Panc1 (cell line): ENCODE measurements at regions not wholly inside any gene's neighbourhood (a gene's known extent, or its start where the extent isn't known, plus 50 kb on each side); places are given as distances from the start of the nearest gene placed in this dataset.

ENCODE experiments used
- ATAC-seq: fragments of 200-7000 bp; cut with Tn5 transposase; 2 replicates; pipeline ENCODE4 v1.9.1; 2020; ENCODE audit warnings: mild to moderate bottlenecking, moderate library complexity
- BruUV-seq: library from RNA; stranded (reverse); fragments of 400-500 nt; replicated peaks from 2 replicates; lab custom pipeline; 2021; lab: Mats Ljungman, UMichigan
- CTCF ChIA-PET: fragments of 300-600 bp; sonication (Branson Sonifier 250); formaldehyde crosslinking; loops from one replicate; lab custom pipeline; 2022; ENCODE audit warnings: antibody characterized with exemption; lab: Charles Lee
- POLR2A ChIA-PET: fragments of 300-600 bp; sonication (Branson Sonifier 250); formaldehyde crosslinking; loops from one replicate; lab custom pipeline; 2022; ENCODE audit warnings: antibody characterized with exemption; lab: Charles Lee
- DNase-seq: peaks from one replicate; pipeline ENCODE4 v3.0.0-alpha.2; 2010; ENCODE audit warnings: low read depth, low spot score
- H3K27ac ChIP-seq: 2 replicates; pipeline ENCODE4 v1.5.1; 2011; ENCODE audit warnings: mild to moderate bottlenecking, low read length, inconsistent platforms
- H3K27me3 ChIP-seq: fragments of 200-500 bp; sonication (Bioruptor generic); 2 replicates; pipeline ENCODE4 v1.6.0; 2014; ENCODE audit warnings: low read length, inconsistent platforms; ENCODE audit not compliant: control insufficient read depth, insufficient read depth
- H3K36me3 ChIP-seq: fragments of 200-500 bp; sonication (Bioruptor generic); 2 replicates; pipeline ENCODE4 v1.5.1; 2014; ENCODE audit warnings: inconsistent platforms, mild to moderate bottlenecking, low read length, moderate library complexity; ENCODE audit not compliant: control insufficient read depth, insufficient read depth
- H3K4me1 ChIP-seq: 2 replicates; pipeline ENCODE4 v1.5.1; 2011; ENCODE audit warnings: inconsistent platforms, mild to moderate bottlenecking, low read length, moderate library complexity; ENCODE audit not compliant: control insufficient read depth, insufficient read depth
- H3K4me3 ChIP-seq, 2 experiments: 2 replicates each; pipeline ENCODE4 v1.5.1; 2011 to 2012; ENCODE audit warnings: low read depth in 2 of 2, low read length in 2 of 2, mild to moderate bottlenecking in 2 of 2, inconsistent platforms in 1 of 2, moderate library complexity in 1 of 2
- H3K9me3 ChIP-seq: fragments of 200-500 bp; sonication (Bioruptor generic); 2 replicates; pipeline ENCODE4 v1.5.1; 2014; ENCODE audit warnings: low read depth, mild to moderate bottlenecking, inconsistent platforms, low read length, moderate library complexity; ENCODE audit not compliant: control insufficient read depth, insufficient read depth
- POLR2AphosphoS5 ChIP-seq: IDR thresholded peaks from 2 replicates; pipeline ENCODE4 v1.6.1; 2012; ENCODE audit warnings: mild to moderate bottlenecking, low read depth, low read length, moderate library complexity
- REST ChIP-seq, 2 experiments: IDR thresholded peaks; 2 replicates each; pipeline ENCODE4 v1.6.1; 2011 to 2012; ENCODE audit warnings: low read depth in 2 of 2, control low read depth in 1 of 2, low read length in 1 of 2, mild to moderate bottlenecking in 1 of 2, moderate library complexity in 1 of 2; ENCODE audit not compliant: insufficient read depth in 1 of 2
- SIN3A ChIP-seq: IDR thresholded peaks from 2 replicates; pipeline ENCODE4 v1.6.1; 2012; ENCODE audit warnings: low read depth, mild to moderate bottlenecking, low read length, moderate library complexity, borderline replicate concordance; ENCODE audit not compliant: insufficient read depth
- TCF7L2 ChIP-seq: IDR thresholded peaks from 2 replicates; pipeline ENCODE4 v1.6.1; 2011; ENCODE audit warnings: mild to moderate bottlenecking, low read depth, low read length, inconsistent platforms
- in situ Hi-C: cut with HindIII; loops from 2 replicates; pipeline ENCODE4 v1.10.0; 2016; ENCODE audit warnings: low sequenced_read_pairs, low pct_unique_long_range_greater_than_20kb
- intact Hi-C: fragments of 100-400 bp; cut with micrococcal nuclease; formaldehyde crosslinking; loops from one replicate; pipeline ENCODE4 v1.10.0; 2022; ENCODE audit not compliant: unreplicated experiment
- TF ChIP-seq, protein P1 (sequence below): fragments of 450-650 bp; IDR thresholded peaks from 2 replicates; pipeline ENCODE4 v1.5.1; 2017; ENCODE audit warnings: mild to moderate bottlenecking

GRCh38 chr13:106723036-106723435 is 155.1 kb upstream of the ARGLU1 start:
- TF ChIP-seq REST (IDR thresholded peaks at IDR 0.05; ENCODE audit: insufficient read depth in 1 of 2, low read depth in 2 of 2, low read length in 1 of 2) (no peak), POLR2AphosphoS5 (no peak), SIN3A (no peak), TCF7L2 (no peak)
- TF ChIP-seq, protein P1, sequence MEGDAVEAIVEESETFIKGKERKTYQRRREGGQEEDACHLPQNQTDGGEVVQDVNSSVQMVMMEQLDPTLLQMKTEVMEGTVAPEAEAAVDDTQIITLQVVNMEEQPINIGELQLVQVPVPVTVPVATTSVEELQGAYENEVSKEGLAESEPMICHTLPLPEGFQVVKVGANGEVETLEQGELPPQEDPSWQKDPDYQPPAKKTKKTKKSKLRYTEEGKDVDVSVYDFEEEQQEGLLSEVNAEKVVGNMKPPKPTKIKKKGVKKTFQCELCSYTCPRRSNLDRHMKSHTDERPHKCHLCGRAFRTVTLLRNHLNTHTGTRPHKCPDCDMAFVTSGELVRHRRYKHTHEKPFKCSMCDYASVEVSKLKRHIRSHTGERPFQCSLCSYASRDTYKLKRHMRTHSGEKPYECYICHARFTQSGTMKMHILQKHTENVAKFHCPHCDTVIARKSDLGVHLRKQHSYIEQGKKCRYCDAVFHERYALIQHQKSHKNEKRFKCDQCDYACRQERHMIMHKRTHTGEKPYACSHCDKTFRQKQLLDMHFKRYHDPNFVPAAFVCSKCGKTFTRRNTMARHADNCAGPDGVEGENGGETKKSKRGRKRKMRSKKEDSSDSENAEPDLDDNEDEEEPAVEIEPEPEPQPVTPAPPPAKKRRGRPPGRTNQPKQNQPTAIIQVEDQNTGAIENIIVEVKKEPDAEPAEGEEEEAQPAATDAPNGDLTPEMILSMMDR = no peak
- Histone ChIP-seq H3K36me3 (no peaks in the 10 kb centered on the region), H3K4me3 (no peak overlapping the region), H3K4me1 (no peaks in the 10 kb centered on the region), H3K27ac (no peak overlapping the region), H3K9me3 (no peaks in the 10 kb centered on the region), H3K27me3 (no peaks in the 10 kb centered on the region)
- intact Hi-C loops (no loop called here), in situ Hi-C loops (no loop called here)
- no peak for ATAC-seq
- BruUV-seq = no TSS peak
- DNase-seq = no peak
- ChIA-PET POLR2A (no interaction called here), CTCF (no interaction called here)

- ATAC-seq = no peak
- no TSS peak for BruUV-seq
- no peak overlapping the region for H3K27ac ChIP-seq
- no peak for DNase-seq
- ChIA-PET CTCF (no interaction called here), POLR2A (no interaction called here)
- no peaks in the 10 kb centered on the region for H3K9me3 ChIP-seq
- no peaks in the 10 kb centered on the region for H3K4me1 ChIP-seq
- TF ChIP-seq, protein P1 = no peak
- intact Hi-C loops (no loop called here), in situ Hi-C loops (no loop called here)
- no peak overlapping the region for H3K4me3 ChIP-seq
- H3K36me3 ChIP-seq = no peaks in the 10 kb centered on the region
- no peaks in the 10 kb centered on the region for H3K27me3 ChIP-seq
Observed at GRCh38 chr13:106722620-106723019, 154.7 kb upstream of the ARGLU1 start.

GRCh38 chr13:106721599-106721998 is 153.7 kb upstream of the ARGLU1 start:
- Histone ChIP-seq H3K36me3 (no peaks in the 10 kb centered on the region), H3K4me3 (no peak overlapping the region), H3K27ac (no peak overlapping the region), H3K9me3 (no peaks in the 10 kb centered on the region), H3K27me3 (no peaks in the 10 kb centered on the region), H3K4me1 (no peaks in the 10 kb centered on the region)
- in situ Hi-C loops (no loop called here), intact Hi-C loops (no loop called here)
- ATAC-seq (no peak), DNase-seq (no peak)
- BruUV-seq = no TSS peak
- ChIA-PET POLR2A (no interaction called here), CTCF (no interaction called here)
- TF ChIP-seq SIN3A (no peak), REST (IDR thresholded peaks at IDR 0.05; ENCODE audit: insufficient read depth in 1 of 2, low read depth in 2 of 2, low read length in 1 of 2) (no peak), POLR2AphosphoS5 (no peak), TCF7L2 (no peak)
- TF ChIP-seq, protein P1 = no peak
